ENCODE measurements at regions not wholly inside any gene's neighbourhood (a gene's known extent, or its start where the extent isn't known, plus 50 kb on each side); places are given as distances from the start of the nearest gene placed in this dataset.

GRCh38 chr22:48210198-48210580 lies 1447.7 kb downstream of the TBC1D22A start:
- ATAC-seq (no peak), DNase-seq (ENCODE audit: low spot score) (no peak)
- Mint-ChIP-seq H3K9me3 (peaks cover 4% of the 10 kb centered on the region; the same call in 1 of the 3 replicates), H3K4me3 (no peak overlapping the region), H3K27me3 (ENCODE audit: insufficient read depth, low read depth, poor library complexity) (peaks cover 5% of the 10 kb centered on the region), H3K36me3 (ENCODE audit: low read depth) (no peaks in the 10 kb centered on the region), H3K4me1 (peaks cover 14% of the 10 kb centered on the region), H3K27ac (no peak overlapping the region)
- Histone ChIP-seq H3K27ac (ENCODE audit: low read depth) (no peak overlapping the region), H3K4me1 (ENCODE audit: insufficient read depth) (no peaks in the 10 kb centered on the region), H3K4me2 (no peak overlapping the region), H3K79me2 (replicated peaks; ENCODE audit: insufficient read depth) (no peaks in the 10 kb centered on the region), H3K36me3 (ENCODE audit: insufficient read depth) (no peaks in the 10 kb centered on the region), H3K9me2 (ENCODE audit: insufficient read depth) (no peaks in the 10 kb centered on the region; the same call in 1 of the 2 replicates), H3F3A (replicated peaks; ENCODE audit: low read depth) (no peaks in the 10 kb centered on the region), H4K20me1 (replicated peaks; ENCODE audit: insufficient read depth) (no peaks in the 10 kb centered on the region), H3K27me3 (ENCODE audit: insufficient read depth) (no peaks in the 10 kb centered on the region), H2AFZ (no peak overlapping the region), H3K4me3 (no peak overlapping the region)
- TF ChIP-seq EZH2 (IDR thresholded peaks at IDR 0.05; ENCODE audit: low read depth, unreplicated experiment) (no peak), ZNF114 (CRISPR knock-in tag; IDR thresholded peaks at IDR 0.05) (no peak), ZNF462 (CRISPR knock-in tag; IDR thresholded peaks at IDR 0.05) (no peak), ZNF331 (CRISPR knock-in tag; IDR thresholded peaks at IDR 0.05; ENCODE audit: low read depth) (no peak), POLR2AphosphoS5 (IDR thresholded peaks at IDR 0.05; ENCODE audit: low read depth) (no peak), EZH2phosphoT487 (IDR thresholded peaks at IDR 0.05; ENCODE audit: unreplicated experiment) (no peak), JUNB (IDR thresholded peaks at IDR 0.05; ENCODE audit: unreplicated experiment) (no peak), REST (IDR thresholded peaks at IDR 0.05; ENCODE audit: unreplicated experiment) (no peak), STAT1 (IDR thresholded peaks at IDR 0.05; ENCODE audit: unreplicated experiment) (no peak), CTCF (conservative IDR thresholded peaks at IDR 0.05; ENCODE audit: low read depth in 2 of 2) (no peak)

Measured in GM23338 (cell line).